H9 (cell line): ENCODE measurements at regions not wholly inside any gene's neighbourhood (a gene's known extent, or its start where the extent isn't known, plus 50 kb on each side); places are given as distances from the start of the nearest gene placed in this dataset.

Experiments used
- DNase-seq: peaks from one replicate; pipeline ENCODE4 v3.0.0-alpha.2; 2017
- H2AFZ ChIP-seq: one replicate; pipeline ENCODE4 v1.6.1; 2013; ENCODE audit warnings: mild to moderate bottlenecking, low read length, control low read depth, moderate library complexity
- H2AK5ac ChIP-seq: 2 replicates; pipeline ENCODE4 v1.6.1; 2013; ENCODE audit warnings: low read length, control low read depth, mixed read lengths; ENCODE audit not compliant: insufficient read length
- H2BK120ac ChIP-seq: one replicate; pipeline ENCODE4 v1.6.1; 2013; ENCODE audit warnings: low read depth, mild to moderate bottlenecking, low read length, control low read depth, inconsistent platforms; ENCODE audit not compliant: poor library complexity, severe bottlenecking
- H2BK12ac ChIP-seq: 2 replicates; pipeline ENCODE4 v1.6.1; 2013; ENCODE audit warnings: low read length, control low read depth, mixed read lengths, low read depth; ENCODE audit not compliant: insufficient read length
- H2BK15ac ChIP-seq: 2 replicates; pipeline ENCODE4 v1.6.1; 2013; ENCODE audit warnings: low read depth, low read length, control low read depth
- H2BK20ac ChIP-seq: one replicate; pipeline ENCODE4 v1.6.1; 2013; ENCODE audit warnings: low read depth, mild to moderate bottlenecking, low read length, control low read depth, inconsistent platforms; ENCODE audit not compliant: poor library complexity, severe bottlenecking
- H2BK5ac ChIP-seq: 2 replicates; pipeline ENCODE4 v1.6.1; 2013; ENCODE audit warnings: low read length, control low read depth, mixed read lengths; ENCODE audit not compliant: insufficient read length
- H3K14ac ChIP-seq: 2 replicates; pipeline ENCODE4 v1.6.1; 2013; ENCODE audit warnings: low read length, control low read depth; ENCODE audit not compliant: insufficient read depth
- H3K18ac ChIP-seq: 2 replicates; pipeline ENCODE4 v1.6.1; 2013; ENCODE audit warnings: low read depth, mild to moderate bottlenecking, mixed read lengths, low read length, control low read depth; ENCODE audit not compliant: insufficient read length
- H3K23ac ChIP-seq: 2 replicates; pipeline ENCODE4 v1.6.1; 2013; ENCODE audit warnings: low read length, control low read depth, mixed read lengths, low read depth; ENCODE audit not compliant: insufficient read length
- H3K23me2 ChIP-seq: 2 replicates; pipeline ENCODE4 v1.6.1; 2013; ENCODE audit warnings: low read depth, mild to moderate bottlenecking, mixed read lengths, low read length, control low read depth; ENCODE audit not compliant: insufficient read length, poor library complexity, severe bottlenecking
- H3K27ac ChIP-seq: 2 replicates; pipeline ENCODE4 v1.5.1; 2013; ENCODE audit warnings: low read length, control low read depth, mixed read lengths, low read depth; ENCODE audit not compliant: insufficient read length
- H3K27me3 ChIP-seq: 2 replicates; pipeline ENCODE4 v1.6.1; 2013; ENCODE audit warnings: low read length, control low read depth, inconsistent platforms; ENCODE audit not compliant: insufficient read depth
- H3K4ac ChIP-seq: 2 replicates; pipeline ENCODE4 v1.6.1; 2013; ENCODE audit warnings: low read depth, mild to moderate bottlenecking, control low read depth, inconsistent platforms, low read length, moderate library complexity
- H3K4me1 ChIP-seq: 2 replicates; pipeline ENCODE4 v1.6.1; 2013; ENCODE audit warnings: low read length, control low read depth, inconsistent platforms; ENCODE audit not compliant: insufficient read depth
- H3K4me2 ChIP-seq: 2 replicates; pipeline ENCODE4 v1.6.1; 2013; ENCODE audit warnings: low read length, control low read depth, mixed read lengths; ENCODE audit not compliant: insufficient read length, insufficient read depth
- H3K56ac ChIP-seq: 2 replicates; pipeline ENCODE4 v1.6.1; 2013; ENCODE audit warnings: low read depth, mild to moderate bottlenecking, mixed read lengths, low read length, control low read depth; ENCODE audit not compliant: insufficient read length
- H3K79me1 ChIP-seq: 2 replicates; pipeline ENCODE4 v1.6.1; 2013; ENCODE audit warnings: low read depth, mild to moderate bottlenecking, moderate library complexity, low read length, control low read depth, inconsistent platforms; ENCODE audit not compliant: insufficient read depth, poor library complexity, severe bottlenecking
- H3K79me2 ChIP-seq: 2 replicates; pipeline ENCODE4 v1.6.1; 2013; ENCODE audit warnings: low read length, control low read depth, inconsistent platforms; ENCODE audit not compliant: insufficient read depth
- H3K9ac ChIP-seq: 2 replicates; pipeline ENCODE4 v1.6.1; 2013; ENCODE audit warnings: low read length, control low read depth, mixed read lengths; ENCODE audit not compliant: insufficient read length; ENCODE audit errors: extremely low read depth
- H3K9me3 ChIP-seq: one replicate; pipeline ENCODE4 v1.6.1; 2013; ENCODE audit warnings: low read depth, low read length, inconsistent platforms; ENCODE audit not compliant: control insufficient read depth
- H3T11ph ChIP-seq: one replicate; pipeline ENCODE4 v1.6.1; 2013; ENCODE audit warnings: mild to moderate bottlenecking, low read length, control low read depth, inconsistent platforms
- H4K20me1 ChIP-seq: one replicate; pipeline ENCODE4 v1.6.1; 2013; ENCODE audit not compliant: control insufficient read depth, insufficient read length, insufficient read depth
- H4K5ac ChIP-seq: 2 replicates; pipeline ENCODE4 v1.6.1; 2013; ENCODE audit warnings: low read depth, mild to moderate bottlenecking, mixed read lengths, low read length, control low read depth; ENCODE audit not compliant: insufficient read length
- H4K8ac ChIP-seq: replicated peaks from 2 replicates; pipeline ENCODE4 v1.6.1; 2013; ENCODE audit warnings: low read length, control low read depth, mixed read lengths, low read depth; ENCODE audit not compliant: insufficient read length
- H4K91ac ChIP-seq: 2 replicates; pipeline ENCODE4 v1.6.1; 2013; ENCODE audit warnings: low read depth, mild to moderate bottlenecking, moderate library complexity, mixed read lengths, low read length, control low read depth; ENCODE audit not compliant: insufficient read length
- H3K27ac Mint-ChIP-seq, 3 experiments: 2 replicates in 2 of 3; 3 replicates in 1 of 3; pipeline ENCODE4 v1.8.0; 2020 to 2021; ENCODE audit warnings: mixed read lengths in 3 of 3, mild to moderate bottlenecking in 1 of 3, moderate library complexity in 1 of 3
- H3K27me3 Mint-ChIP-seq: 2 replicates; pipeline ENCODE4 v1.8.0; 2021; ENCODE audit warnings: low read depth, mild to moderate bottlenecking, moderate library complexity, mixed read lengths
- H3K36me3 Mint-ChIP-seq, 3 experiments: 2 replicates in 2 of 3; 3 replicates in 1 of 3; pipeline ENCODE4 v1.8.0; 2020 to 2021; ENCODE audit warnings: low read depth in 3 of 3, mixed read lengths in 3 of 3; ENCODE audit not compliant: insufficient read depth in 1 of 3
- H3K4me1 Mint-ChIP-seq, 2 experiments: 2 replicates each; pipeline ENCODE4 v1.8.0; 2020; ENCODE audit warnings: mixed read lengths in 2 of 2
- H3K4me3 Mint-ChIP-seq, 2 experiments: 2 replicates in 1 of 2; 3 replicates in 1 of 2; pipeline ENCODE4 v1.8.0; 2020 to 2021; ENCODE audit warnings: mild to moderate bottlenecking in 2 of 2, mixed read lengths in 2 of 2, moderate library complexity in 1 of 2
- H3K9me3 Mint-ChIP-seq, 2 experiments: 2 replicates in 1 of 2; 3 replicates in 1 of 2; pipeline ENCODE4 v1.8.0; 2020; ENCODE audit warnings: mild to moderate bottlenecking in 2 of 2, mixed read lengths in 2 of 2, moderate library complexity in 1 of 2
- CTCF ChIP-seq: fragments of 200-600 bp; sonication (generic); conservative IDR thresholded peaks from 3 replicates; pipeline ENCODE4 v1.8.0; 2021; ENCODE audit warnings: antibody characterized with exemption, mild to moderate bottlenecking

- Histone ChIP-seq H3K4ac (no peak overlapping the region), H3K23ac (no peak overlapping the region), H3K9ac (no peak overlapping the region), H2BK120ac (no peak overlapping the region), H3K23me2 (no peaks in the 10 kb centered on the region), H4K91ac (no peak overlapping the region), H2BK20ac (no peak overlapping the region), H3K79me2 (no peaks in the 10 kb centered on the region), H3K14ac (no peak overlapping the region), H3K4me2 (no peak overlapping the region), H3K18ac (no peak overlapping the region), H4K5ac (no peak overlapping the region), H3T11ph (no peak overlapping the region), H4K20me1 (no peaks in the 10 kb centered on the region), H2AFZ (no peak overlapping the region), H3K9me3 (no peaks in the 10 kb centered on the region), H4K8ac (no peak overlapping the region), H2BK12ac (no peak overlapping the region), H2BK15ac (no peak overlapping the region), H3K4me1 (peaks cover 6% of the 10 kb centered on the region; the same call in 1 of the 2 replicates), H3K56ac (no peak overlapping the region), H2BK5ac (no peak overlapping the region), H3K27me3 (peaks cover 21% of the 10 kb centered on the region; the same call in 1 of the 2 replicates), H3K79me1 (no peaks in the 10 kb centered on the region), H2AK5ac (no peak overlapping the region), H3K27ac (no peak overlapping the region)
- H3K27ac Mint-ChIP-seq: no peak overlapping the region
- peaks cover 18 to 30% of the 10 kb centered on the region in 2 experiments for H3K4me1 Mint-ChIP-seq
- H3K9me3 Mint-ChIP-seq: no peaks in the 10 kb centered on the region
- H3K36me3 Mint-ChIP-seq: no peaks in the 10 kb centered on the region
- no peak for DNase-seq
- peaks cover 43% of the 10 kb centered on the region for H3K27me3 Mint-ChIP-seq
- no peak overlapping the region for H3K4me3 Mint-ChIP-seq
- TF ChIP-seq CTCF: no peak
These were observed 114.9 kb upstream of the RANBP3L start for GRCh38 chr5:36416605-36417004.
